ENCODE measurements at regions not wholly inside any gene's neighbourhood (a gene's known extent, or its start where the extent isn't known, plus 50 kb on each side); places are given as distances from the start of the nearest gene placed in this dataset.
"Not testable (repeated sequence)": the region's sequence is repeated elsewhere in the genome, so short reads cannot be mapped to it uniquely, and the experiment has no call there.

- Histone ChIP-seq H3K27ac (ENCODE audit: low read depth, low read length) (no peak overlapping the region), H3K4me3 (ENCODE audit: low read depth in 1 of 2, low read length in 2 of 2) (no peak overlapping the region), H3K27me3 (ENCODE audit: control insufficient read depth in 1 of 2, insufficient read depth in 2 of 2, low read length in 2 of 2) (no peaks in the 10 kb centered on the region), H3K9ac (ENCODE audit: low read length) (no peak overlapping the region), H3K9me3 (ENCODE audit: low read length) (no peaks in the 10 kb centered on the region), H3K36me3 (ENCODE audit: insufficient read depth, low read length) (no peaks in the 10 kb centered on the region), H3K4me1 (ENCODE audit: insufficient read depth, low read length) (no peaks in the 10 kb centered on the region)
Measured at GRCh38 chr2:58410549-58410948, 169.4 kb upstream of the FANCL start.

GRCh38 chr2:58407487-58407886 is 166.4 kb upstream of the FANCL start:
- H3K4me1 ChIP-seq (ENCODE audit: insufficient read depth, low read length) = no peaks in the 10 kb centered on the region
- H3K27me3 ChIP-seq (ENCODE audit: control insufficient read depth in 1 of 2, insufficient read depth in 2 of 2, low read length in 2 of 2) = no peaks in the 10 kb centered on the region
- no peaks in the 10 kb centered on the region for H3K36me3 ChIP-seq (ENCODE audit: insufficient read depth, low read length)
- no peaks in the 10 kb centered on the region for H3K9me3 ChIP-seq (ENCODE audit: low read length)
- no peak overlapping the region for H3K9ac ChIP-seq (ENCODE audit: low read length)
- H3K4me3 ChIP-seq (ENCODE audit: low read depth in 1 of 2, low read length in 2 of 2) = no peak overlapping the region
- H3K27ac ChIP-seq (ENCODE audit: low read depth, low read length) = no peak overlapping the region

GRCh38 chr2:58405341-58405740 is 164.2 kb upstream of the FANCL start:
- Histone ChIP-seq H3K36me3 (ENCODE audit: insufficient read depth, low read length) (no peaks in the 10 kb centered on the region), H3K9ac (ENCODE audit: low read length) (no peak overlapping the region), H3K4me3 (ENCODE audit: low read depth in 1 of 2, low read length in 2 of 2) (no peak overlapping the region)

GRCh38 chr2:58401936-58402335 is 160.8 kb upstream of the FANCL start:
- Histone ChIP-seq H3K9ac (ENCODE audit: low read length) (no peak overlapping the region), H3K4me1 (ENCODE audit: insufficient read depth, low read length) (no peaks in the 10 kb centered on the region), H3K27ac (ENCODE audit: low read depth, low read length) (no peak overlapping the region), H3K4me3 (ENCODE audit: low read depth in 1 of 2, low read length in 2 of 2) (no peak overlapping the region), H3K36me3 (ENCODE audit: insufficient read depth, low read length) (no peaks in the 10 kb centered on the region), H3K9me3 (ENCODE audit: low read length) (no peaks in the 10 kb centered on the region), H3K27me3 (ENCODE audit: control insufficient read depth in 1 of 2, insufficient read depth in 2 of 2, low read length in 2 of 2) (no peaks in the 10 kb centered on the region)

More at GRCh38 chr2:58405341-58405740, 164.2 kb upstream of the FANCL start:
- no peaks in the 10 kb centered on the region for H3K27me3 ChIP-seq (ENCODE audit: control insufficient read depth in 1 of 2, insufficient read depth in 2 of 2, low read length in 2 of 2)
- no peaks in the 10 kb centered on the region for H3K9me3 ChIP-seq (ENCODE audit: low read length)
- no peak overlapping the region for H3K27ac ChIP-seq (ENCODE audit: low read depth, low read length)
- H3K4me1 ChIP-seq (ENCODE audit: insufficient read depth, low read length) = no peaks in the 10 kb centered on the region

- no peak overlapping the region for H3K27ac ChIP-seq (ENCODE audit: low read depth, low read length)
- no peaks in the 10 kb centered on the region for H3K9me3 ChIP-seq (ENCODE audit: low read length)
- no peak overlapping the region for H3K4me3 ChIP-seq (ENCODE audit: low read depth in 1 of 2, low read length in 2 of 2)
- H3K27me3 ChIP-seq (ENCODE audit: control insufficient read depth in 1 of 2, insufficient read depth in 2 of 2, low read length in 2 of 2) = no peaks in the 10 kb centered on the region
- no peak overlapping the region for H3K9ac ChIP-seq (ENCODE audit: low read length)
- no peaks in the 10 kb centered on the region for H3K4me1 ChIP-seq (ENCODE audit: insufficient read depth, low read length)
- H3K36me3 ChIP-seq (ENCODE audit: insufficient read depth, low read length) = no peaks in the 10 kb centered on the region
Measured at GRCh38 chr2:58398406-58398805, 157.3 kb upstream of the FANCL start.

- Histone ChIP-seq H3K4me1 (ENCODE audit: insufficient read depth, low read length) (no peaks in the 10 kb centered on the region), H3K9ac (ENCODE audit: low read length) (no peak overlapping the region)
Measured at GRCh38 chr2:58387701-58388100, 146.6 kb upstream of the FANCL start.

GRCh38 chr2:58386904-58387303 is 145.8 kb upstream of the FANCL start:
- H3K9me3 ChIP-seq (ENCODE audit: low read length); H3K9ac ChIP-seq (ENCODE audit: low read length); H3K4me3 ChIP-seq (ENCODE audit: low read depth in 1 of 2, low read length in 2 of 2); H3K27me3 ChIP-seq (ENCODE audit: control insufficient read depth in 1 of 2, insufficient read depth in 2 of 2, low read length in 2 of 2); H3K36me3 ChIP-seq (ENCODE audit: insufficient read depth, low read length); H3K27ac ChIP-seq (ENCODE audit: low read depth, low read length); H3K4me1 ChIP-seq (ENCODE audit: insufficient read depth, low read length): not testable (repeated sequence)

More at GRCh38 chr2:58387701-58388100, 146.6 kb upstream of the FANCL start:
- no peaks in the 10 kb centered on the region for H3K27me3 ChIP-seq (ENCODE audit: control insufficient read depth in 1 of 2, insufficient read depth in 2 of 2, low read length in 2 of 2)
- H3K27ac ChIP-seq (ENCODE audit: low read depth, low read length) = no peak overlapping the region
- no peaks in the 10 kb centered on the region for H3K9me3 ChIP-seq (ENCODE audit: low read length)
- no peaks in the 10 kb centered on the region for H3K36me3 ChIP-seq (ENCODE audit: insufficient read depth, low read length)
- no peak overlapping the region for H3K4me3 ChIP-seq (ENCODE audit: low read depth in 1 of 2, low read length in 2 of 2)

- Histone ChIP-seq H3K4me1 (ENCODE audit: insufficient read depth, low read length) (no peaks in the 10 kb centered on the region), H3K27me3 (ENCODE audit: control insufficient read depth in 1 of 2, insufficient read depth in 2 of 2, low read length in 2 of 2) (no peaks in the 10 kb centered on the region), H3K36me3 (ENCODE audit: insufficient read depth, low read length) (no peaks in the 10 kb centered on the region), H3K9ac (ENCODE audit: low read length) (no peak overlapping the region), H3K27ac (ENCODE audit: low read depth, low read length) (no peak overlapping the region), H3K9me3 (ENCODE audit: low read length) (no peaks in the 10 kb centered on the region), H3K4me3 (ENCODE audit: low read depth in 1 of 2, low read length in 2 of 2) (no peak overlapping the region)
Measured at GRCh38 chr2:58378152-58378551, 137.0 kb upstream of the FANCL start.

- no peaks in the 10 kb centered on the region for H3K9me3 ChIP-seq (ENCODE audit: low read length)
- H3K9ac ChIP-seq (ENCODE audit: low read length) = no peak overlapping the region
- no peaks in the 10 kb centered on the region for H3K4me1 ChIP-seq (ENCODE audit: insufficient read depth, low read length)
- no peaks in the 10 kb centered on the region for H3K36me3 ChIP-seq (ENCODE audit: insufficient read depth, low read length)
- no peak overlapping the region for H3K4me3 ChIP-seq (ENCODE audit: low read depth in 1 of 2, low read length in 2 of 2)
- no peak overlapping the region for H3K27ac ChIP-seq (ENCODE audit: low read depth, low read length)
- H3K27me3 ChIP-seq (ENCODE audit: control insufficient read depth in 1 of 2, insufficient read depth in 2 of 2, low read length in 2 of 2) = no peaks in the 10 kb centered on the region
Measured at GRCh38 chr2:58377181-58377580, 136.1 kb upstream of the FANCL start.

- Histone ChIP-seq H3K36me3 (ENCODE audit: insufficient read depth, low read length) (no peaks in the 10 kb centered on the region), H3K4me3 (ENCODE audit: low read depth in 1 of 2, low read length in 2 of 2) (no peak overlapping the region), H3K27me3 (ENCODE audit: control insufficient read depth in 1 of 2, insufficient read depth in 2 of 2, low read length in 2 of 2) (no peaks in the 10 kb centered on the region), H3K9ac (ENCODE audit: low read length) (no peak overlapping the region), H3K9me3 (ENCODE audit: low read length) (no peaks in the 10 kb centered on the region), H3K4me1 (ENCODE audit: insufficient read depth, low read length) (no peaks in the 10 kb centered on the region), H3K27ac (ENCODE audit: low read depth, low read length) (no peak overlapping the region)
Measured at GRCh38 chr2:58376592-58376991, 135.5 kb upstream of the FANCL start.

GRCh38 chr2:58369594-58369993 is 128.5 kb upstream of the FANCL start:
- Histone ChIP-seq H3K27me3 (ENCODE audit: control insufficient read depth in 1 of 2, insufficient read depth in 2 of 2, low read length in 2 of 2) (no peaks in the 10 kb centered on the region), H3K27ac (ENCODE audit: low read depth, low read length) (no peak overlapping the region), H3K9ac (ENCODE audit: low read length) (no peak overlapping the region), H3K9me3 (ENCODE audit: low read length) (no peaks in the 10 kb centered on the region), H3K36me3 (ENCODE audit: insufficient read depth, low read length) (no peaks in the 10 kb centered on the region), H3K4me1 (ENCODE audit: insufficient read depth, low read length) (no peaks in the 10 kb centered on the region), H3K4me3 (ENCODE audit: low read depth in 1 of 2, low read length in 2 of 2) (no peak overlapping the region)

- H3K36me3 ChIP-seq (ENCODE audit: insufficient read depth, low read length) = no peaks in the 10 kb centered on the region
- H3K9ac ChIP-seq (ENCODE audit: low read length) = no peak overlapping the region
- no peaks in the 10 kb centered on the region for H3K4me1 ChIP-seq (ENCODE audit: insufficient read depth, low read length)
- H3K27me3 ChIP-seq (ENCODE audit: control insufficient read depth in 1 of 2, insufficient read depth in 2 of 2, low read length in 2 of 2) = no peaks in the 10 kb centered on the region
- no peak overlapping the region for H3K27ac ChIP-seq (ENCODE audit: low read depth, low read length)
- no peaks in the 10 kb centered on the region for H3K9me3 ChIP-seq (ENCODE audit: low read length)
- H3K4me3 ChIP-seq (ENCODE audit: low read depth in 1 of 2, low read length in 2 of 2) = no peak overlapping the region
Measured at GRCh38 chr2:58364098-58364497, 123.0 kb upstream of the FANCL start.

Measured in muscle layer of colon (tissue), 2 donors.